ENCODE measurements at regions not wholly inside any gene's neighbourhood (a gene's known extent, or its start where the extent isn't known, plus 50 kb on each side); places are given as distances from the start of the nearest gene placed in this dataset.

DNA sequence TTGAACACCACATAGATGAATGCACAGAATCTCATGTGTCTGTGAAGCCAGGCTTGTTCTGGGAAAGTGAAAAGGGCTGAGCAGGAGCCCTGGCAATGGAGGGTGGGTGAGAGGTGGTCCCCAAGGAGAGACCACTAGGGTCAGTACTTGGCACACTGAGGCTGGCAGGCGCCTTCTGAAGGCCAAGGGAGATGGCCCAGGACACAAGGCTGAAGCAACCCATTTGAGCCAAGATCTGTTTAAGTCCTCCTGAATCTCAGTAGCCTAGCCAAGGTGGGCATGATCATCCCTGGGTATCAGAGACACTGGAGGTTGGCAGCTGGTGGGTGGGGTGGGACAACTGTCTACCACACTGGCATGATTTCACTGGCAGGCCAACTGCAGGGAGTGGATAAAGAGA, 1741.2 kb downstream of the TP53TG3F start:
- no peak overlapping the region for H3K27ac ChIP-seq
- TF ChIP-seq CTCF (conservative IDR thresholded peaks at IDR 0.05) (no peak), ZFX (IDR thresholded peaks at IDR 0.05) (no peak)

DNA sequence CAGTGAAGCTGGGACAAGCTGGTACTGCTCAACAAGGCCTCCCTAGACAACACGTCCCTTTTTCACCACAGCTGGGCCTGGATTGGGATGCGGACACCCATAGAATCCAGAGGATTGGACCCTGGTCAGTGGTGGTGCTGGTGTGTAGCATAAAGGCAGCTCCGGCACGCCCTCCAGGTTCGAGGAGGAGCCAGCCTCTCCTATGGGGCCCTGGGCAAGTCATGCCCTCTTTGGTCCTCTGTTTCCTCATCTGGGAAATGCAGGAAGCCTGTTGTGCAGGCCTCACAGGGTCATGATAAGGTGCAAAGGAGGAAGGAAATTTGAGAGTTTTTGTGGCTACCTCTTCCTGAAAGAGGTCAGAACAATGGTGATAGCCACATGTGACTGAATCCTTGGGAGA, 1741.7 kb downstream of the TP53TG3F start:
- TF ChIP-seq CTCF (conservative IDR thresholded peaks at IDR 0.05): no peak
- no peak for TF ChIP-seq ZFX (IDR thresholded peaks at IDR 0.05)
- H3K27ac ChIP-seq: no peak overlapping the region

DNA sequence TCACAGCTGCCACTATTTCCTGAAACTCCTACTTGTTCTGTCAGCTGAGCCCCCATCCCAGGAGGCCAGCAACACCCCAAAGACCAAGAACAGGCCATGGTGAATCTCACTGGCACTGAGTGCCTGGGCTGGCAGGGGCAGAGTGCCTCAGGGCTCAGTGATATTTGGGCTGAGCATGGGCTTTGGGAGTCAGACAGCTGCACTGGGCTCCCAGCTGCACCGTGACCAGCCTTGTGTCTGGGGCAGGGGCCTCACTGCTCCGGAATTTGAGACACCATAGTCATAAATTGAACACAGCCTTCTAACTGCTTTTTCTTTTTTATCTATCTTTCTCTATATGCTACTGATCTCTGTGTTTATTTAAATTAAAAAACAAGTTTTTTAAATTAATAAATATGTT, 1744.2 kb downstream of the TP53TG3F start:
- no peak overlapping the region for H3K27ac ChIP-seq

DNA sequence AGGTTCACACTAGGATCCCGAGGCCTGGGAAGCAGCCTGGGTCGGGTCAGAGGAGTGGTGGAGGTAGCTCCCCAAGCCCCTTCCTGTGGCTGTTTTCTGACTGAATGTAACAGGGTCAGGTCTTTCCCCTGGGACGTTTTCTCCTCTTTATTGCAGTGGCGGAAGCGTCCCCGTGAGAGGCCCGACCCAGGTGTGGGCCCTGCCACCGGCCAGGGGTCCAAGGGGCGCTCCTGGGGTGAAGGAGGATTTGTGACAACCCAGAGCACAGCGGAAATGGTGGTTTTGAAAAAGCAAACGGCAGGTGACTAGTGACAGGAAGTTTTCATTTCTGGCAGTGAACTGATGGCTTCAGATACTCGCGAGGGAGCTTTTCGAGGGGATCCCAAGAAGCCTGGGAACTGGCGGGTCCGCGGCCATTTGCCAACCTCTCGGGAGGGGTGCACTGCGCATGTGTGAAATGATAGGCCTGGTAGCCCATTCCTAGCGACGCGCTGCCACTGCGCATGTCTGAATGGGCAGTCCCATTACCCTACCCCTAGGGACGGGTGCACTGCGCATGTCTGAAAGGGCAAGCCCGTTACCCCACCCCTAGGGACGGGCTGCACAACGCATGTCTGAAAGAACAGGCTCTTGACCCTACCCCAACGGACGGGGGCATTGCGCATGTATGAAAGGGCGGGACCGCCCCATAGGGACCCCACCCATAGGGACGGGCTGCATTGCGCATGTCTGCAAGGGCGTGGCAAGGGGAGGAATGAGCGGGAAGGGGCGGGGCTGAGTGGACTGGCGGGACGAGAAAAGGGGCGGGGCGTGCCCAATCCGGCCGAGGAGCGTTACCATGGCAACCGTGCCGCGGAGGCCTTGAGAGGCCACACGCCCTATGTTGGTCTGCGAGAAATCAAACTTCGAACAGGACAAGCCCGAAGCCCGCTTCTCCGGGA, 1747.9 kb downstream of the TP53TG3F start:
- H3K27ac ChIP-seq: no peak overlapping the region
- TF ChIP-seq CTCF (conservative IDR thresholded peaks at IDR 0.05): no peak
- no peak for TF ChIP-seq ZFX (IDR thresholded peaks at IDR 0.05)

More for the DNA sequence above, 1744.2 kb downstream of the TP53TG3F start:
- no peak for TF ChIP-seq ZFX (IDR thresholded peaks at IDR 0.05)
- no peak for TF ChIP-seq CTCF (conservative IDR thresholded peaks at IDR 0.05)

GRCh38 chr16:35208001-35208935, 1748.9 kb downstream of the TP53TG3F start:
- H3K27ac ChIP-seq: no peak overlapping the region
- TF ChIP-seq ZFX (IDR thresholded peaks at IDR 0.05) (no peak), CTCF (conservative IDR thresholded peaks at IDR 0.05) (no peak)

DNA sequence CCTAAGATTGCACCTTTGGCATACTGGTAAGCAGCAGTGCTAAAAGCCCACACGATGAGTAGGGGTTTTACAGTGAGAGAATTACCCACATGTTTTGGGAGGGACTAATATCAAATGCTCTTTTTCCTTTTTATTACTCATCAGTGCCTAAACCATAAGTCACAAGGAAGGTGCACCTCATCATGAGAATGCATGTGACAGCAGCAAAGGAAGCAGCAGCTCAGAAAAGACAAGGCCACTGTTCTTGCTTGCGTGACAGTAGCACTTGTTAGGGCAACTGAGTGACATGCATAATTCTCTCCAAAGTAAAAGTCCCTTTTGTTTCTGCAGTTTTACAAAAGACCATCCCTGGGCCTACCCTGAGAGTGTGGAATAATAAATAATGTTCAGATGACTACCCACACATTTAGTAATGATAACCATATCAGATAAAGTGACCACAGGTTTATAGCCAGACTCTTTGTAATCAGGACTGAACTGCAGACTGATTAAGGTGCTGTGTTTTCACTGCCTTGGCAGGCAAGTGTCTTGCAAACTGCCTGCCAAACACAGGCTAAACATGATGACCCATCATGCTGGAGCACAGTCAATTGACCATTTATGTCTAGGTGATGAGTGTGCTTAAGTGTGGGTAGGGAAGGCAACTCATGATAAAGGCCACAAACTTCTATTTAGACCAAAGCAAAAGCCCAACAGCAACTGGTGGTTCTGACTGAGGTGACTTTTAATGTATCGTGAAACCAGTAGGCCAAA, 1751.4 kb downstream of the TP53TG3F start:
- TF ChIP-seq ZFX (IDR thresholded peaks at IDR 0.05): no peak
- no peak for TF ChIP-seq CTCF (conservative IDR thresholded peaks at IDR 0.05)
- no peak overlapping the region for H3K27ac ChIP-seq

Measured in C4-2B (cell line).